HEK293 (cell line): ENCODE measurements at regions not wholly inside any gene's neighbourhood (a gene's known extent, or its start where the extent isn't known, plus 50 kb on each side); places are given as distances from the start of the nearest gene placed in this dataset.

ENCODE experiments used
- CTCF ChIA-PET: fragments of 350-600 bp; formaldehyde crosslinking; extraction: SDS; loops from one replicate; lab custom pipeline; 2021; ENCODE audit warnings: antibody characterized with exemption; lab: Yijun Ruan, JAX
- POLR2A ChIA-PET: fragments of 300-600 bp; formaldehyde crosslinking; extraction: SDS; loops from one replicate; lab custom pipeline; 2020; ENCODE audit warnings: antibody characterized with exemption, inconsistent platforms; lab: Yijun Ruan, JAX
- H3K27ac ChIP-seq: fragments of 200-500 bp; sonication (Bioruptor generic); 2 replicates; pipeline ENCODE4 v1.5.1; 2014; ENCODE audit warnings: low read depth, low read length, control low read depth, inconsistent platforms; ENCODE audit errors: extremely low read depth
- H3K36me3 ChIP-seq, 2 experiments: fragments of 200-500 bp in 1 of 2; sonication (Bioruptor generic) in 1 of 2; 1 replicate in 1 of 2; 2 replicates in 1 of 2; pipeline ENCODE4 v1.5.1; 2014 to 2017; ENCODE audit warnings: inconsistent platforms in 2 of 2, low read length in 2 of 2; ENCODE audit not compliant: control insufficient read depth in 2 of 2, insufficient read depth in 1 of 2
- H3K4me1 ChIP-seq: fragments of 200-500 bp; sonication (Bioruptor generic); 2 replicates; pipeline ENCODE4 v1.5.1; 2014; ENCODE audit warnings: mild to moderate bottlenecking, low read length, inconsistent platforms; ENCODE audit not compliant: control insufficient read depth, insufficient read depth
- H3K4me3 ChIP-seq: 2 replicates; pipeline ENCODE4 v1.5.1; 2011; ENCODE audit warnings: low read depth, mild to moderate bottlenecking, control low read depth, low read length, moderate library complexity
- H3K9me3 ChIP-seq: fragments of 200-500 bp; sonication (Bioruptor generic); 2 replicates; pipeline ENCODE4 v1.5.1; 2014; ENCODE audit warnings: low read depth, low read length, inconsistent platforms; ENCODE audit not compliant: control insufficient read depth, insufficient read depth
- BCL11A ChIP-seq: fragments of 450-650 bp; formaldehyde crosslinking; IDR thresholded peaks from 2 replicates; pipeline ENCODE4 v1.5.1; 2016; ENCODE audit warnings: low read depth, missing biosample characterization, missing genetic modification characterization
- GLIS1 ChIP-seq: fragments of 450-650 bp; formaldehyde crosslinking; IDR thresholded peaks from 2 replicates; pipeline ENCODE4 v1.5.1; 2016; ENCODE audit warnings: missing biosample characterization, missing genetic modification characterization
- GLIS2 ChIP-seq: fragments of 450-650 bp; formaldehyde crosslinking; IDR thresholded peaks from 2 replicates; pipeline ENCODE4 v1.5.1; 2016; ENCODE audit warnings: missing biosample characterization, missing genetic modification characterization
- IKZF3 ChIP-seq: fragments of 450-650 bp; IDR thresholded peaks from 2 replicates; pipeline ENCODE4 v1.5.0; 2018; ENCODE audit warnings: missing biosample characterization, mild to moderate bottlenecking, missing genetic modification characterization, moderate library complexity
- KLF17 ChIP-seq: fragments of 450-650 bp; formaldehyde crosslinking; IDR thresholded peaks from 2 replicates; pipeline ENCODE4 v1.5.1; 2016; ENCODE audit warnings: missing biosample characterization, missing genetic modification characterization
- KLF9 ChIP-seq: fragments of 450-650 bp; formaldehyde crosslinking; IDR thresholded peaks from 2 replicates; pipeline ENCODE4 v1.5.1; 2016; ENCODE audit warnings: missing biosample characterization, missing genetic modification characterization, low read depth
- MEIS1 ChIP-seq: sonication (generic); formaldehyde crosslinking; IDR thresholded peaks from 2 replicates; pipeline ENCODE4 v1.8.1; 2022; ENCODE audit warnings: missing genetic modification reagents, mild to moderate bottlenecking, borderline replicate concordance
- OSR2 ChIP-seq: fragments of 450-650 bp; formaldehyde crosslinking; IDR thresholded peaks from 2 replicates; pipeline ENCODE4 v1.5.1; 2016; ENCODE audit warnings: missing biosample characterization, missing genetic modification characterization
- OVOL3 ChIP-seq: fragments of 450-650 bp; formaldehyde crosslinking; IDR thresholded peaks from 2 replicates; pipeline ENCODE4 v1.5.1; 2016; ENCODE audit warnings: missing biosample characterization, missing genetic modification characterization
- REST ChIP-seq: fragments of 450-650 bp; formaldehyde crosslinking; IDR thresholded peaks from 2 replicates; pipeline ENCODE4 v1.5.1; 2016; ENCODE audit warnings: missing biosample characterization, missing genetic modification characterization
- ZFP37 ChIP-seq: fragments of 450-650 bp; formaldehyde crosslinking; IDR thresholded peaks from 2 replicates; pipeline ENCODE4 v1.5.1; 2016; ENCODE audit warnings: missing biosample characterization, missing genetic modification characterization
- ZNF146 ChIP-seq: fragments of 450-650 bp; formaldehyde crosslinking; IDR thresholded peaks from 2 replicates; pipeline ENCODE4 v1.5.1; 2016; ENCODE audit warnings: missing biosample characterization, missing genetic modification characterization
- ZNF174 ChIP-seq: fragments of 450-650 bp; formaldehyde crosslinking; IDR thresholded peaks from 2 replicates; pipeline ENCODE4 v1.5.0; 2017; ENCODE audit warnings: missing biosample characterization, mild to moderate bottlenecking, missing genetic modification characterization
- ZNF2 ChIP-seq: fragments of 450-650 bp; formaldehyde crosslinking; IDR thresholded peaks from 2 replicates; pipeline ENCODE4 v1.5.1; 2016; ENCODE audit warnings: missing biosample characterization, missing genetic modification characterization
- ZNF202 ChIP-seq: fragments of 450-650 bp; formaldehyde crosslinking; IDR thresholded peaks from 2 replicates; pipeline ENCODE4 v1.5.1; 2016; ENCODE audit warnings: missing biosample characterization, missing genetic modification characterization, borderline replicate concordance
- ZNF214 ChIP-seq: fragments of 450-650 bp; formaldehyde crosslinking; IDR thresholded peaks from 2 replicates; pipeline ENCODE4 v1.5.1; 2017; ENCODE audit warnings: missing biosample characterization, mild to moderate bottlenecking, missing genetic modification characterization, borderline replicate concordance
- ZNF223 ChIP-seq: fragments of 450-650 bp; formaldehyde crosslinking; IDR thresholded peaks from 2 replicates; pipeline ENCODE4 v1.5.1; 2016; ENCODE audit warnings: missing biosample characterization, missing genetic modification characterization
- ZNF292 ChIP-seq: fragments of 450-650 bp; formaldehyde crosslinking; IDR thresholded peaks from 2 replicates; pipeline ENCODE4 v1.5.1; 2016; ENCODE audit warnings: low read depth, missing biosample characterization, missing genetic modification characterization, borderline replicate concordance
- ZNF302 ChIP-seq: fragments of 450-650 bp; formaldehyde crosslinking; IDR thresholded peaks from 2 replicates; pipeline ENCODE4 v1.5.1; 2016; ENCODE audit warnings: missing biosample characterization, missing genetic modification characterization, low read depth
- ZNF341 ChIP-seq: fragments of 450-650 bp; formaldehyde crosslinking; IDR thresholded peaks from 2 replicates; pipeline ENCODE4; 2016; ENCODE audit warnings: low read depth, missing biosample characterization, missing genetic modification characterization
- ZNF514 ChIP-seq: fragments of 450-650 bp; formaldehyde crosslinking; IDR thresholded peaks from 2 replicates; pipeline ENCODE4 v1.5.1; 2016; ENCODE audit warnings: missing biosample characterization, missing genetic modification characterization
- ZNF529 ChIP-seq: fragments of 450-650 bp; formaldehyde crosslinking; IDR thresholded peaks from 2 replicates; pipeline ENCODE4 v1.5.1; 2017; ENCODE audit warnings: missing genetic modification characterization, missing biosample characterization; ENCODE audit not compliant: insufficient replicate concordance
- ZNF624 ChIP-seq: fragments of 450-650 bp; formaldehyde crosslinking; IDR thresholded peaks from 2 replicates; pipeline ENCODE4 v1.5.1; 2017; ENCODE audit warnings: missing biosample characterization, missing genetic modification characterization
- ZNF670 ChIP-seq: fragments of 450-650 bp; formaldehyde crosslinking; IDR thresholded peaks from 2 replicates; pipeline ENCODE4 v1.5.1; 2016; ENCODE audit warnings: missing biosample characterization, missing genetic modification characterization, low read depth
- ZNF830 ChIP-seq: fragments of 450-650 bp; IDR thresholded peaks from 2 replicates; pipeline ENCODE4 v1.5.0; 2018; ENCODE audit warnings: missing biosample characterization, missing genetic modification characterization, low read depth, mild to moderate bottlenecking, moderate library complexity
- ZNF843 ChIP-seq: fragments of 450-650 bp; formaldehyde crosslinking; IDR thresholded peaks from 2 replicates; pipeline ENCODE4 v1.5.1; 2016; ENCODE audit warnings: missing biosample characterization, missing genetic modification characterization
- ZSCAN4 ChIP-seq: fragments of 450-650 bp; formaldehyde crosslinking; IDR thresholded peaks from 2 replicates; pipeline ENCODE4 v1.5.1; 2017; ENCODE audit warnings: missing biosample characterization, missing genetic modification characterization
- ZXDB ChIP-seq: fragments of 450-650 bp; formaldehyde crosslinking; IDR thresholded peaks from 2 replicates; pipeline ENCODE4 v1.5.1; 2016; ENCODE audit warnings: missing biosample characterization, missing genetic modification characterization

- ChIA-PET POLR2A (no interaction called here), CTCF (no interaction called here)
- TF ChIP-seq ZNF2 (no peak), ZNF843 (tag by site-specific recombination) (no peak), ZNF146 (tag by site-specific recombination) (no peak), KLF9 (tag by site-specific recombination) (no peak), GLIS2 (tag by site-specific recombination) (no peak), ZNF830 (tag by site-specific recombination) (no peak), ZNF214 (tag by site-specific recombination) (no peak), ZNF292 (tag by site-specific recombination) (no peak), ZNF341 (tag by site-specific recombination) (no peak), KLF17 (tag by site-specific recombination) (no peak), ZNF223 (no peak), IKZF3 (no peak), ZNF624 (tag by site-specific recombination) (no peak), OSR2 (no peak), ZNF302 (no peak), BCL11A (tag by site-specific recombination) (no peak)
- H3K9me3 ChIP-seq, result no peaks in the 10 kb centered on the region
- H3K27ac ChIP-seq, result no peak overlapping the region
- H3K4me3 ChIP-seq, result no peak overlapping the region
- no peaks in the 10 kb centered on the region for H3K36me3 ChIP-seq
- H3K4me1 ChIP-seq, result no peaks in the 10 kb centered on the region
Measured at GRCh38 chr9:84068872-84069271, 88.3 kb downstream of the RMI1 start.

- Histone ChIP-seq H3K4me1 (no peaks in the 10 kb centered on the region), H3K4me3 (no peak overlapping the region), H3K9me3 (no peaks in the 10 kb centered on the region), H3K36me3 (no peaks in the 10 kb centered on the region), H3K27ac (no peak overlapping the region)
- CTCF ChIA-PET, result interaction anchor here (1.3 kb wide), 1 partner anchor 108 kb away, joined by 3 read pairs; no protein-coding TSS in a partner anchor
- POLR2A ChIA-PET, result interaction anchor here (0.5 kb wide), 1 partner anchor 108 kb away, joined by 8 read pairs; no protein-coding TSS in a partner anchor
- no peak for TF ChIP-seq GLIS1 (tag by site-specific recombination)
- no peak for TF ChIP-seq ZNF174 (tag by site-specific recombination)
- TF ChIP-seq ZNF670 (tag by site-specific recombination), result no peak
- TF ChIP-seq ZNF514, result no peak
- TF ChIP-seq ZNF529 (tag by site-specific recombination), result no peak
- no peak for TF ChIP-seq ZFP37
- TF ChIP-seq, all 188 proteins: peak for 0
Measured at GRCh38 chr9:84070590-84070989, 90.0 kb downstream of the RMI1 start.

GRCh38 chr9:84072621-84073180 lies 92.1 kb downstream of the RMI1 start:
- H3K4me1 ChIP-seq, result no peaks in the 10 kb centered on the region
- POLR2A ChIA-PET, result no interaction called here
- H3K27ac ChIP-seq, result no peak overlapping the region
- no peaks in the 10 kb centered on the region for H3K36me3 ChIP-seq
- no peaks in the 10 kb centered on the region for H3K9me3 ChIP-seq
- no peak overlapping the region for H3K4me3 ChIP-seq
- CTCF ChIA-PET, result no interaction called here
- TF ChIP-seq OVOL3 (tag by site-specific recombination) (no peak), ZXDB (tag by site-specific recombination) (no peak), ZSCAN4 (tag by site-specific recombination) (no peak), MEIS1 (CRISPR knock-in tag) (no peak), ZNF202 (no peak), REST (tag by site-specific recombination) (no peak)
